Dermis blood vessel endothelial cell (primary cell): ENCODE measurements at regions not wholly inside any gene's neighbourhood (a gene's known extent, or its start where the extent isn't known, plus 50 kb on each side); places are given as distances from the start of the nearest gene placed in this dataset.

Experiments
- DNase-seq: peaks from one replicate; pipeline ENCODE4 v3.0.0; 2010

- DNase-seq: peak; percentile 22
Measured at GRCh38 chrX:139113708-139114107, 402.2 kb upstream of the FGF13 start.

GRCh38 chrX:139112432-139112831, 400.9 kb upstream of the FGF13 start:
- peak; percentile 1 for DNase-seq

- DNase-seq: no peak
Measured at GRCh38 chrX:139106069-139106468, 394.6 kb upstream of the FGF13 start.

- no peak for DNase-seq
Measured at GRCh38 chrX:139094671-139095592, 383.4 kb upstream of the FGF13 start.

GRCh38 chrX:139093201-139093600, 381.7 kb upstream of the FGF13 start:
- no peak for DNase-seq

GRCh38 chrX:139091878-139092277, 380.4 kb upstream of the FGF13 start:
- no peak for DNase-seq

- no peak for DNase-seq
Measured at GRCh38 chrX:139091066-139091465, 379.5 kb upstream of the FGF13 start.

GRCh38 chrX:139086246-139086645, 374.7 kb upstream of the FGF13 start:
- no peak for DNase-seq

- no peak for DNase-seq
Measured at GRCh38 chrX:139085404-139085803, 373.9 kb upstream of the FGF13 start.

GRCh38 chrX:139083191-139083590, 371.7 kb upstream of the FGF13 start:
- no peak for DNase-seq

- DNase-seq: no peak
Measured at GRCh38 chrX:139081965-139082364, 370.4 kb upstream of the FGF13 start.

- no peak for DNase-seq
Measured at GRCh38 chrX:139079789-139080188, 368.3 kb upstream of the FGF13 start.

- no peak for DNase-seq
Measured at GRCh38 chrX:139078761-139079280, 367.3 kb upstream of the FGF13 start.

- DNase-seq: no peak
Measured at GRCh38 chrX:139078342-139078741, 366.8 kb upstream of the FGF13 start.

- no peak for DNase-seq
Measured at GRCh38 chrX:139077281-139078250, 366.0 kb upstream of the FGF13 start.

- no peak for DNase-seq
Measured at GRCh38 chrX:139063364-139063763, 351.8 kb upstream of the FGF13 start.

GRCh38 chrX:139058831-139059495, 347.4 kb upstream of the FGF13 start:
- peak; percentile 2 for DNase-seq

GRCh38 chrX:139052461-139052860, 340.9 kb upstream of the FGF13 start:
- DNase-seq: no peak

- DNase-seq: no peak
Measured at GRCh38 chrX:139049465-139049864, 337.9 kb upstream of the FGF13 start.

- DNase-seq: no peak
Measured at GRCh38 chrX:139044680-139045079, 333.2 kb upstream of the FGF13 start.

GRCh38 chrX:139039041-139039440, 327.5 kb upstream of the FGF13 start:
- no peak for DNase-seq

GRCh38 chrX:139026811-139027210, 315.3 kb upstream of the FGF13 start:
- no peak for DNase-seq

- no peak for DNase-seq
Measured at GRCh38 chrX:139026406-139026805, 314.9 kb upstream of the FGF13 start.
